WTC11 (cell line): ENCODE measurements at regions not wholly inside any gene's neighbourhood (a gene's known extent, or its start where the extent isn't known, plus 50 kb on each side); places are given as distances from the start of the nearest gene placed in this dataset.

ENCODE experiments used
- ATAC-seq: fragments of 200-7000 bp; cut with Tn5 transposase; 2 replicates; pipeline ENCODE4 v1.10.0; 2021; ENCODE audit warnings: mild to moderate bottlenecking, moderate library complexity
- CTCF ChIA-PET: fragments of 300-600 bp; sonication (Branson Sonifier 250); formaldehyde crosslinking; loops from one replicate; lab custom pipeline; 2021; ENCODE audit warnings: antibody characterized with exemption; lab: Charles Lee
- POLR2A ChIA-PET: fragments of 350-600 bp; sonication (Branson Sonifier 250); formaldehyde crosslinking; loops from one replicate; lab custom pipeline; 2021; ENCODE audit warnings: antibody characterized with exemption; lab: Charles Lee
- DNase-seq: peaks from one replicate; pipeline ENCODE4 v3.0.0; 2021; ENCODE audit warnings: low spot score
- H3K27ac Mint-ChIP-seq: 2 replicates; pipeline ENCODE4 v1.8.0; 2021; ENCODE audit warnings: mixed read lengths
- H3K27me3 Mint-ChIP-seq: 2 replicates; pipeline ENCODE4 v1.8.0; 2021; ENCODE audit warnings: low read depth, mild to moderate bottlenecking, moderate library complexity, mixed read lengths
- H3K36me3 Mint-ChIP-seq: 2 replicates; pipeline ENCODE4 v1.8.0; 2021; ENCODE audit warnings: mixed read lengths
- H3K4me1 Mint-ChIP-seq: 2 replicates; pipeline ENCODE4 v1.8.0; 2022; ENCODE audit warnings: mixed read lengths
- H3K4me3 Mint-ChIP-seq: 2 replicates; pipeline ENCODE4 v1.8.0; 2021; ENCODE audit warnings: mild to moderate bottlenecking, moderate library complexity, mixed read lengths
- H3K9me3 Mint-ChIP-seq: 2 replicates; pipeline ENCODE4 v1.8.0; 2021; ENCODE audit warnings: mixed read lengths
- CREB1 ChIP-seq: sonication (generic); formaldehyde crosslinking; IDR thresholded peaks from 2 replicates; pipeline ENCODE4 v1.8.0; 2023; ENCODE audit warnings: mild to moderate bottlenecking, missing genetic modification reagents
- CREM ChIP-seq: sonication (generic); formaldehyde crosslinking; IDR thresholded peaks from 2 replicates; pipeline ENCODE4 v1.8.1; 2022; ENCODE audit warnings: mild to moderate bottlenecking, missing genetic modification reagents, moderate library complexity
- ELF4 ChIP-seq: sonication (generic); formaldehyde crosslinking; IDR thresholded peaks from 2 replicates; pipeline ENCODE4 v1.8.1; 2022; ENCODE audit warnings: low read depth, mild to moderate bottlenecking, moderate library complexity, missing genetic modification reagents
- GABPB1 ChIP-seq: sonication (generic); formaldehyde crosslinking; IDR thresholded peaks from 2 replicates; pipeline ENCODE4 v1.8.1; 2023; ENCODE audit warnings: mild to moderate bottlenecking, missing genetic modification reagents
- JAZF1 ChIP-seq: fragments of 250-450 bp; sonication (Bioruptor Pico); IDR thresholded peaks from 2 replicates; pipeline ENCODE4 v1.9.0; 2021; ENCODE audit warnings: moderate library complexity, mild to moderate bottlenecking, inconsistent platforms
- NR3C1 ChIP-seq: sonication (generic); formaldehyde crosslinking; conservative IDR thresholded peaks from 2 replicates; pipeline ENCODE4 v1.8.1; 2023; ENCODE audit warnings: low read depth, mild to moderate bottlenecking, missing genetic modification reagents
- PRRX2 ChIP-seq: fragments of 250-450 bp; sonication (Bioruptor Pico); IDR thresholded peaks from 2 replicates; pipeline ENCODE4 v1.8.0; 2021; ENCODE audit warnings: mild to moderate bottlenecking
- ZNF121 ChIP-seq: sonication (generic); formaldehyde crosslinking; IDR thresholded peaks from 2 replicates; pipeline ENCODE4 v1.8.0; 2023; ENCODE audit warnings: missing genetic modification reagents
- ZNF671 ChIP-seq: fragments of 250-450 bp; sonication (Bioruptor Pico); IDR thresholded peaks from 2 replicates; pipeline ENCODE4 v1.8.0; 2021; ENCODE audit warnings: mild to moderate bottlenecking
- TF ChIP-seq, protein P1 (sequence below): sonication (generic); formaldehyde crosslinking; IDR thresholded peaks from 2 replicates; pipeline ENCODE4 v1.8.0; 2023; ENCODE audit warnings: missing genetic modification reagents
- TF ChIP-seq, protein P2 (sequence below): sonication (generic); formaldehyde crosslinking; IDR thresholded peaks from 2 replicates; pipeline ENCODE4 v1.8.0; 2023; ENCODE audit warnings: mild to moderate bottlenecking, missing genetic modification reagents
- TF ChIP-seq, protein P3 (sequence below): sonication (generic); formaldehyde crosslinking; IDR thresholded peaks from 2 replicates; pipeline ENCODE4 v1.8.0; 2022; ENCODE audit warnings: mild to moderate bottlenecking, missing genetic modification reagents
- TF ChIP-seq, protein P4 (sequence below): sonication (generic); formaldehyde crosslinking; IDR thresholded peaks from 2 replicates; pipeline ENCODE4 v1.8.0; 2023; ENCODE audit warnings: missing genetic modification reagents, mild to moderate bottlenecking, borderline replicate concordance
- TF ChIP-seq, protein P5 (sequence below): fragments of 250-450 bp; sonication (Bioruptor Pico); IDR thresholded peaks from 2 replicates; pipeline ENCODE4 v1.8.0; 2021; ENCODE audit warnings: mild to moderate bottlenecking
- TF ChIP-seq, protein P6 (sequence below): sonication (generic); formaldehyde crosslinking; IDR thresholded peaks from 2 replicates; pipeline ENCODE4 v1.8.1; 2023; ENCODE audit warnings: mild to moderate bottlenecking, missing genetic modification reagents, borderline replicate concordance
- TF ChIP-seq, protein P7 (sequence below): sonication (generic); formaldehyde crosslinking; IDR thresholded peaks from 2 replicates; pipeline ENCODE4 v1.8.1; 2023; ENCODE audit warnings: mild to moderate bottlenecking, missing genetic modification reagents
- TF ChIP-seq, protein P8 (sequence below): sonication (generic); formaldehyde crosslinking; IDR thresholded peaks from 2 replicates; pipeline ENCODE4 v1.8.1; 2022; ENCODE audit warnings: mild to moderate bottlenecking, missing genetic modification reagents, moderate library complexity, borderline replicate concordance
- TF ChIP-seq, protein P9 (sequence below): fragments of 250-450 bp; sonication (Bioruptor Pico); IDR thresholded peaks from 2 replicates; pipeline ENCODE4 v1.9.0; 2021; ENCODE audit warnings: mild to moderate bottlenecking

DNA sequence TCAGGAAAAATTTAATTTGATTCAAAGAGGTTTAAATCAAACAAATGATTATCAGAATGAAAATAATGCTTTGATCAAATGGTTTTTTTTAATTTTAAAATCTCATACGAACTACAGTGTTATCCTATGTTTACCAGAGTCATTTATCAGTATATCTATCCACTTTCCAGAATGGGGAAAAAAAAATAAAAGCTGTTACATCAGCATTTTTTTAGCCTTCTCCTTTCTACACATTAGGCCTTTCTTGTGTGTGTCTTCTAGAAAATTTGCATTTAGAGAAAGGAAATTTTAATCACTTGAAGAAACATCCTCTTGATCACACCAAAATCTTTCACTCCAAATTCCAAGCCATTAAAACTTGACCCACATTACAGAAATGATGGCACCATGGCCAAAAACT lies 608.9 kb upstream of the ID2 start:
- no peaks in the 10 kb centered on the region; the same call in 1 of the 2 replicates for H3K27me3 Mint-ChIP-seq
- ATAC-seq, result no peak
- H3K27ac Mint-ChIP-seq, result no peak overlapping the region
- POLR2A ChIA-PET, result no interaction called here
- H3K9me3 Mint-ChIP-seq, result peaks cover 15% of the 10 kb centered on the region
- CTCF ChIA-PET, result interaction anchor here (0.6 kb wide), 1 partner anchor 64 kb away, joined by 3 read pairs; no protein-coding TSS in a partner anchor
- H3K4me1 Mint-ChIP-seq, result peaks cover 8% of the 10 kb centered on the region
- DNase-seq, result no peak
- no peak overlapping the region for H3K4me3 Mint-ChIP-seq
- TF ChIP-seq, protein P1, sequence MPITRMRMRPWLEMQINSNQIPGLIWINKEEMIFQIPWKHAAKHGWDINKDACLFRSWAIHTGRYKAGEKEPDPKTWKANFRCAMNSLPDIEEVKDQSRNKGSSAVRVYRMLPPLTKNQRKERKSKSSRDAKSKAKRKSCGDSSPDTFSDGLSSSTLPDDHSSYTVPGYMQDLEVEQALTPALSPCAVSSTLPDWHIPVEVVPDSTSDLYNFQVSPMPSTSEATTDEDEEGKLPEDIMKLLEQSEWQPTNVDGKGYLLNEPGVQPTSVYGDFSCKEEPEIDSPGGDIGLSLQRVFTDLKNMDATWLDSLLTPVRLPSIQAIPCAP (CRISPR knock-in tag), result no peak
- TF ChIP-seq, protein P2, sequence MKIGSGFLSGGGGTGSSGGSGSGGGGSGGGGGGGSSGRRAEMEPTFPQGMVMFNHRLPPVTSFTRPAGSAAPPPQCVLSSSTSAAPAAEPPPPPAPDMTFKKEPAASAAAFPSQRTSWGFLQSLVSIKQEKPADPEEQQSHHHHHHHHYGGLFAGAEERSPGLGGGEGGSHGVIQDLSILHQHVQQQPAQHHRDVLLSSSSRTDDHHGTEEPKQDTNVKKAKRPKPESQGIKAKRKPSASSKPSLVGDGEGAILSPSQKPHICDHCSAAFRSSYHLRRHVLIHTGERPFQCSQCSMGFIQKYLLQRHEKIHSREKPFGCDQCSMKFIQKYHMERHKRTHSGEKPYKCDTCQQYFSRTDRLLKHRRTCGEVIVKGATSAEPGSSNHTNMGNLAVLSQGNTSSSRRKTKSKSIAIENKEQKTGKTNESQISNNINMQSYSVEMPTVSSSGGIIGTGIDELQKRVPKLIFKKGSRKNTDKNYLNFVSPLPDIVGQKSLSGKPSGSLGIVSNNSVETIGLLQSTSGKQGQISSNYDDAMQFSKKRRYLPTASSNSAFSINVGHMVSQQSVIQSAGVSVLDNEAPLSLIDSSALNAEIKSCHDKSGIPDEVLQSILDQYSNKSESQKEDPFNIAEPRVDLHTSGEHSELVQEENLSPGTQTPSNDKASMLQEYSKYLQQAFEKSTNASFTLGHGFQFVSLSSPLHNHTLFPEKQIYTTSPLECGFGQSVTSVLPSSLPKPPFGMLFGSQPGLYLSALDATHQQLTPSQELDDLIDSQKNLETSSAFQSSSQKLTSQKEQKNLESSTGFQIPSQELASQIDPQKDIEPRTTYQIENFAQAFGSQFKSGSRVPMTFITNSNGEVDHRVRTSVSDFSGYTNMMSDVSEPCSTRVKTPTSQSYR, result no peak
- TF ChIP-seq, protein P3, sequence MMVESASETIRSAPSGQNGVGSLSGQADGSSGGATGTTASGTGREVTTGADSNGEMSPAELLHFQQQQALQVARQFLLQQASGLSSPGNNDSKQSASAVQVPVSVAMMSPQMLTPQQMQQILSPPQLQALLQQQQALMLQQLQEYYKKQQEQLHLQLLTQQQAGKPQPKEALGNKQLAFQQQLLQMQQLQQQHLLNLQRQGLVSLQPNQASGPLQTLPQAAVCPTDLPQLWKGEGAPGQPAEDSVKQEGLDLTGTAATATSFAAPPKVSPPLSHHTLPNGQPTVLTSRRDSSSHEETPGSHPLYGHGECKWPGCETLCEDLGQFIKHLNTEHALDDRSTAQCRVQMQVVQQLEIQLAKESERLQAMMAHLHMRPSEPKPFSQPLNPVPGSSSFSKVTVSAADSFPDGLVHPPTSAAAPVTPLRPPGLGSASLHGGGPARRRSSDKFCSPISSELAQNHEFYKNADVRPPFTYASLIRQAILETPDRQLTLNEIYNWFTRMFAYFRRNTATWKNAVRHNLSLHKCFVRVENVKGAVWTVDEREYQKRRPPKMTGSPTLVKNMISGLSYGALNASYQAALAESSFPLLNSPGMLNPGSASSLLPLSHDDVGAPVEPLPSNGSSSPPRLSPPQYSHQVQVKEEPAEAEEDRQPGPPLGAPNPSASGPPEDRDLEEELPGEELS (CRISPR knock-in tag), result no peak
- TF ChIP-seq JAZF1 (CRISPR knock-in tag) (no peak), ZNF121 (no peak), GABPB1 (CRISPR knock-in tag) (no peak), PRRX2 (CRISPR knock-in tag) (no peak), NR3C1 (CRISPR knock-in tag) (no peak), CREB1 (CRISPR knock-in tag) (no peak), ELF4 (no peak), ZNF671 (CRISPR knock-in tag) (no peak), CREM (CRISPR knock-in tag) (no peak)
- TF ChIP-seq, protein P4, sequence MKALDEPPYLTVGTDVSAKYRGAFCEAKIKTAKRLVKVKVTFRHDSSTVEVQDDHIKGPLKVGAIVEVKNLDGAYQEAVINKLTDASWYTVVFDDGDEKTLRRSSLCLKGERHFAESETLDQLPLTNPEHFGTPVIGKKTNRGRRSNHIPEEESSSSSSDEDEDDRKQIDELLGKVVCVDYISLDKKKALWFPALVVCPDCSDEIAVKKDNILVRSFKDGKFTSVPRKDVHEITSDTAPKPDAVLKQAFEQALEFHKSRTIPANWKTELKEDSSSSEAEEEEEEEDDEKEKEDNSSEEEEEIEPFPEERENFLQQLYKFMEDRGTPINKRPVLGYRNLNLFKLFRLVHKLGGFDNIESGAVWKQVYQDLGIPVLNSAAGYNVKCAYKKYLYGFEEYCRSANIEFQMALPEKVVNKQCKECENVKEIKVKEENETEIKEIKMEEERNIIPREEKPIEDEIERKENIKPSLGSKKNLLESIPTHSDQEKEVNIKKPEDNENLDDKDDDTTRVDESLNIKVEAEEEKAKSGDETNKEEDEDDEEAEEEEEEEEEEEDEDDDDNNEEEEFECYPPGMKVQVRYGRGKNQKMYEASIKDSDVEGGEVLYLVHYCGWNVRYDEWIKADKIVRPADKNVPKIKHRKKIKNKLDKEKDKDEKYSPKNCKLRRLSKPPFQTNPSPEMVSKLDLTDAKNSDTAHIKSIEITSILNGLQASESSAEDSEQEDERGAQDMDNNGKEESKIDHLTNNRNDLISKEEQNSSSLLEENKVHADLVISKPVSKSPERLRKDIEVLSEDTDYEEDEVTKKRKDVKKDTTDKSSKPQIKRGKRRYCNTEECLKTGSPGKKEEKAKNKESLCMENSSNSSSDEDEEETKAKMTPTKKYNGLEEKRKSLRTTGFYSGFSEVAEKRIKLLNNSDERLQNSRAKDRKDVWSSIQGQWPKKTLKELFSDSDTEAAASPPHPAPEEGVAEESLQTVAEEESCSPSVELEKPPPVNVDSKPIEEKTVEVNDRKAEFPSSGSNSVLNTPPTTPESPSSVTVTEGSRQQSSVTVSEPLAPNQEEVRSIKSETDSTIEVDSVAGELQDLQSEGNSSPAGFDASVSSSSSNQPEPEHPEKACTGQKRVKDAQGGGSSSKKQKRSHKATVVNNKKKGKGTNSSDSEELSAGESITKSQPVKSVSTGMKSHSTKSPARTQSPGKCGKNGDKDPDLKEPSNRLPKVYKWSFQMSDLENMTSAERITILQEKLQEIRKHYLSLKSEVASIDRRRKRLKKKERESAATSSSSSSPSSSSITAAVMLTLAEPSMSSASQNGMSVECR (CRISPR knock-in tag), result no peak
- TF ChIP-seq, protein P5, sequence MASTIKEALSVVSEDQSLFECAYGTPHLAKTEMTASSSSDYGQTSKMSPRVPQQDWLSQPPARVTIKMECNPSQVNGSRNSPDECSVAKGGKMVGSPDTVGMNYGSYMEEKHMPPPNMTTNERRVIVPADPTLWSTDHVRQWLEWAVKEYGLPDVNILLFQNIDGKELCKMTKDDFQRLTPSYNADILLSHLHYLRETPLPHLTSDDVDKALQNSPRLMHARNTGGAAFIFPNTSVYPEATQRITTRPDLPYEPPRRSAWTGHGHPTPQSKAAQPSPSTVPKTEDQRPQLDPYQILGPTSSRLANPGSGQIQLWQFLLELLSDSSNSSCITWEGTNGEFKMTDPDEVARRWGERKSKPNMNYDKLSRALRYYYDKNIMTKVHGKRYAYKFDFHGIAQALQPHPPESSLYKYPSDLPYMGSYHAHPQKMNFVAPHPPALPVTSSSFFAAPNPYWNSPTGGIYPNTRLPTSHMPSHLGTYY (CRISPR knock-in tag), result no peak
- TF ChIP-seq, protein P6, sequence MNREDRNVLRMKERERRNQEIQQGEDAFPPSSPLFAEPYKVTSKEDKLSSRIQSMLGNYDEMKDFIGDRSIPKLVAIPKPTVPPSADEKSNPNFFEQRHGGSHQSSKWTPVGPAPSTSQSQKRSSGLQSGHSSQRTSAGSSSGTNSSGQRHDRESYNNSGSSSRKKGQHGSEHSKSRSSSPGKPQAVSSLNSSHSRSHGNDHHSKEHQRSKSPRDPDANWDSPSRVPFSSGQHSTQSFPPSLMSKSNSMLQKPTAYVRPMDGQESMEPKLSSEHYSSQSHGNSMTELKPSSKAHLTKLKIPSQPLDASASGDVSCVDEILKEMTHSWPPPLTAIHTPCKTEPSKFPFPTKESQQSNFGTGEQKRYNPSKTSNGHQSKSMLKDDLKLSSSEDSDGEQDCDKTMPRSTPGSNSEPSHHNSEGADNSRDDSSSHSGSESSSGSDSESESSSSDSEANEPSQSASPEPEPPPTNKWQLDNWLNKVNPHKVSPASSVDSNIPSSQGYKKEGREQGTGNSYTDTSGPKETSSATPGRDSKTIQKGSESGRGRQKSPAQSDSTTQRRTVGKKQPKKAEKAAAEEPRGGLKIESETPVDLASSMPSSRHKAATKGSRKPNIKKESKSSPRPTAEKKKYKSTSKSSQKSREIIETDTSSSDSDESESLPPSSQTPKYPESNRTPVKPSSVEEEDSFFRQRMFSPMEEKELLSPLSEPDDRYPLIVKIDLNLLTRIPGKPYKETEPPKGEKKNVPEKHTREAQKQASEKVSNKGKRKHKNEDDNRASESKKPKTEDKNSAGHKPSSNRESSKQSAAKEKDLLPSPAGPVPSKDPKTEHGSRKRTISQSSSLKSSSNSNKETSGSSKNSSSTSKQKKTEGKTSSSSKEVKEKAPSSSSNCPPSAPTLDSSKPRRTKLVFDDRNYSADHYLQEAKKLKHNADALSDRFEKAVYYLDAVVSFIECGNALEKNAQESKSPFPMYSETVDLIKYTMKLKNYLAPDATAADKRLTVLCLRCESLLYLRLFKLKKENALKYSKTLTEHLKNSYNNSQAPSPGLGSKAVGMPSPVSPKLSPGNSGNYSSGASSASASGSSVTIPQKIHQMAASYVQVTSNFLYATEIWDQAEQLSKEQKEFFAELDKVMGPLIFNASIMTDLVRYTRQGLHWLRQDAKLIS (CRISPR knock-in tag), result no peak
- TF ChIP-seq, protein P7, sequence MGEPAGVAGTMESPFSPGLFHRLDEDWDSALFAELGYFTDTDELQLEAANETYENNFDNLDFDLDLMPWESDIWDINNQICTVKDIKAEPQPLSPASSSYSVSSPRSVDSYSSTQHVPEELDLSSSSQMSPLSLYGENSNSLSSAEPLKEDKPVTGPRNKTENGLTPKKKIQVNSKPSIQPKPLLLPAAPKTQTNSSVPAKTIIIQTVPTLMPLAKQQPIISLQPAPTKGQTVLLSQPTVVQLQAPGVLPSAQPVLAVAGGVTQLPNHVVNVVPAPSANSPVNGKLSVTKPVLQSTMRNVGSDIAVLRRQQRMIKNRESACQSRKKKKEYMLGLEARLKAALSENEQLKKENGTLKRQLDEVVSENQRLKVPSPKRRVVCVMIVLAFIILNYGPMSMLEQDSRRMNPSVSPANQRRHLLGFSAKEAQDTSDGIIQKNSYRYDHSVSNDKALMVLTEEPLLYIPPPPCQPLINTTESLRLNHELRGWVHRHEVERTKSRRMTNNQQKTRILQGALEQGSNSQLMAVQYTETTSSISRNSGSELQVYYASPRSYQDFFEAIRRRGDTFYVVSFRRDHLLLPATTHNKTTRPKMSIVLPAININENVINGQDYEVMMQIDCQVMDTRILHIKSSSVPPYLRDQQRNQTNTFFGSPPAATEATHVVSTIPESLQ (CRISPR knock-in tag), result no peak
- TF ChIP-seq, protein P8, sequence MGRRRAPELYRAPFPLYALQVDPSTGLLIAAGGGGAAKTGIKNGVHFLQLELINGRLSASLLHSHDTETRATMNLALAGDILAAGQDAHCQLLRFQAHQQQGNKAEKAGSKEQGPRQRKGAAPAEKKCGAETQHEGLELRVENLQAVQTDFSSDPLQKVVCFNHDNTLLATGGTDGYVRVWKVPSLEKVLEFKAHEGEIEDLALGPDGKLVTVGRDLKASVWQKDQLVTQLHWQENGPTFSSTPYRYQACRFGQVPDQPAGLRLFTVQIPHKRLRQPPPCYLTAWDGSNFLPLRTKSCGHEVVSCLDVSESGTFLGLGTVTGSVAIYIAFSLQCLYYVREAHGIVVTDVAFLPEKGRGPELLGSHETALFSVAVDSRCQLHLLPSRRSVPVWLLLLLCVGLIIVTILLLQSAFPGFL (CRISPR knock-in tag), result no peak
- TF ChIP-seq, protein P9, sequence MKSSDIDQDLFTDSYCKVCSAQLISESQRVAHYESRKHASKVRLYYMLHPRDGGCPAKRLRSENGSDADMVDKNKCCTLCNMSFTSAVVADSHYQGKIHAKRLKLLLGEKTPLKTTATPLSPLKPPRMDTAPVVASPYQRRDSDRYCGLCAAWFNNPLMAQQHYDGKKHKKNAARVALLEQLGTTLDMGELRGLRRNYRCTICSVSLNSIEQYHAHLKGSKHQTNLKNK (CRISPR knock-in tag), result no peak
- H3K36me3 Mint-ChIP-seq, result peaks cover 17% of the 10 kb centered on the region
